Hippocampal formation (tissue), 2 donors: ENCODE measurements at regions not wholly inside any gene's neighbourhood (a gene's known extent, or its start where the extent isn't known, plus 50 kb on each side); places are given as distances from the start of the nearest gene placed in this dataset.
"Not testable (repeated sequence)": the region's sequence is repeated elsewhere in the genome, so short reads cannot be mapped to it uniquely, and the experiment has no call there.

ENCODE experiments used
- DNase-seq, 2 donors: peaks; one replicate each; lab custom pipeline; 2025; lab: John Stamatoyannopoulos, UW

DNA sequence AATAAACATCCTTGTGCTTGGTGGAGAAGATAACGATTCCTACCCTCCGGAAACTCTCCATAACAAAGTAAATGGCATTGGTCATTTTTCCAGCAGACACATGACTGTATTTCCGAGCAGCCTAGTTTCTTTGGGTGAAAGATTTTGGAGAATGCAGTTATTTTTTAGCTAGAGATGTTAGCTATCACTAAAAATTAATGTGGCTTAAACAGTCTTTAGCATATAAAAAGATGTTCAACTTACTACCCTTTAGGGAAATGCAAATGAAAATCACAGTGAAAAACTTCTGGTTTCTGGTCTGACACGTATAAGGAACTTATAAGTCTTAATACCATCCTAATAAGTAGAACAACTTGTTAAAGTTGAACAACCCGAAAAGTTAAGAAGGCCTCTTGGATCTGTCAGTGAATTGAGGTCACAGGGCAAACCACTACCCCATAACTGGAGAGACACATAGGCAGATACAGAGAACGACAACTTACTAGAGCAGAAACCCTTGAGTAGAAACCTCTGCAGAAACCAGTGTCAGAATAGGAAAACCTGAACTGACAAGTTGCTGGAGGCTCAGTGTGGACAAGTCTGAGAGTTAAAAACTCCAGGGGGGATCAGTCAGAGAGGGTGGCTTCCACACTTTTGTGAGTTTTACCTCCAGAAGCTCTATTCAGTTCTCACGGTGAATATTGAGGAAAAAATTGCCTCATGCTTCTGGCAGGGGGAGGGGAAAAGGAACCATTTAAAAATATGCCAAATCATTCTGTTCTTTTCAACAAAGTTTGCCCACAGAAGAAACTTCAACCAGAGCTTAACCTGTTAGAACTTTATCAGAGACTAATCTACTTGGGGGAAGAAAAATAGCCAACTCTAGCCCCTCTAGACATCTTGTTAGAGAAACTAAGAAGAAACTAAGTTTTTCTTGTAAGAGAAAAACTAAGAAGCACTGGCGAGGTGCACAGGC lies 325.2 kb upstream of the RPS23 start:
- DNase-seq: no peak

DNA sequence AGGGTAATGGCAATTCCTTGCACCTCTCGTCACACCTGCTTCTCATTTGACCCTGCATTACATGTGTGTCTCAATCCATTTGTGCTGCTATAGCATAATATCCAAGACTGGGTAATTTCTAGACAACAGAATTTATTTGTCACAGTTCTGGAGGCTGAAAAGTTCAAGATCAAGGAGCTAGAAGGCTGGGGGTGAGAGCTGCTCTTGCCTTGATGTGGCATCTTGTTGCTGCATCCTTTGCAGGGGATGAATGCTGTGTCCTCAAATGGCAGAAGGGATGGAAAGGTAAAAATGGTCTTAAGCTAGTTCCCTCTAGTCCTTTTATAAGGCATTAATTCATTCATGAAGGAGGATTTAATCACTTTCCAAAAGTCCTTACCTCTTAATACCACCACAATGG lies 323.7 kb upstream of the RPS23 start:
- no peak for DNase-seq

DNA sequence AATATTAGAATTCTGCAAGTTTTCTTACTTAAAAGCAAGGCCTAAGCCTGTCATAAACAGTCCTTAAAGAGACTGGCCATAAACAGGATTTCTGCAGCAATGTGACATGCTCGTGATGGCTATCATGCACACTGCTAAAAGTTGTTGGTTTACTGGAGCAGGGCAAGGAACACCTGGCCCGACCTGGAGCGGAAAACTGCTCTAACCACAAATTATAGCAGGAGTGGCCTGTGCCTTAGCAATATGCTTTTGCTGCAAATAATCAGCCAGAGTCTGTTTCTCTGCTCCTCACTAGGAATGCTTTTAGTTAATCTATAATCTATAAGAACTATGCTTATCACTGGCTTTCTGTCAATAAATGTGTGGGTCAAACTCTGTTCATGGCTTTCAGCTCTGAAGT lies 322.9 kb upstream of the RPS23 start:
- no peak for DNase-seq

DNA sequence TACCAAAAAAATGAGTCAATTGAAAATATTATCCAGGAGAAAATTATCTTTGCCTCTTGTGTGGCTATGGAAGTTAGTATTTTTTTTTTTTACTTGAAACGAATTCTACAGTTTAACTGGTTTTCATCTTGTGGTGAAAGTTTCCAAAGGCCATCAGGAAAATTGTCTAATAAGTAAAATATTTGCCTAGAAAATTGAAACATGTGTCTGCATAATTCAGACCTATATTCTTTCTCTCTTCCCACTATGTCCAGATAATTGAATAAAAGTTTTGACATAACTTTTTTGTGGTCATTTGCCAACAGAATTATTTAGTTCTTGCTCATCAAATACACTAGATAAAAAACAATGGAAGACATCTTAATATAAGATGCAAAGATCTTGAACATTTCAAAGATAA lies 321.5 kb upstream of the RPS23 start:
- DNase-seq: no peak

DNA sequence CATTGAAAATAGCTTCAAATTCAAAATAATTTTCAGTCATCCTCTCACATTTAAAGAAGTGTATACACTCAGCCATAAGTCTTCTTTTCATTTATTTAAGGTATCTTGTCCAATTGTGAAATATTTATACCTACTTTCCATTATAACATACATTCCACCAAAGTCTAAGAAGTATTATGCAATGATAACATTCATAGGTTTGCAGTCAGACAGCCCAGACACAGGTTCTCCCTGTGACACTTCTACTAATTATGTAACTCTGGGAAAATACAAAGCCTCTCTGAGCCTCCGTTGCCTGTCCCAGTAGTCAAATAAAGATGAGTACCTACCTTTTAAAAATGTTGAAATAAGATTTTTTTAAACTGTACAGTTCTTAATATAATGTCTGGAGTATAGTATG lies 320.9 kb upstream of the RPS23 start:
- no peak for DNase-seq

DNA sequence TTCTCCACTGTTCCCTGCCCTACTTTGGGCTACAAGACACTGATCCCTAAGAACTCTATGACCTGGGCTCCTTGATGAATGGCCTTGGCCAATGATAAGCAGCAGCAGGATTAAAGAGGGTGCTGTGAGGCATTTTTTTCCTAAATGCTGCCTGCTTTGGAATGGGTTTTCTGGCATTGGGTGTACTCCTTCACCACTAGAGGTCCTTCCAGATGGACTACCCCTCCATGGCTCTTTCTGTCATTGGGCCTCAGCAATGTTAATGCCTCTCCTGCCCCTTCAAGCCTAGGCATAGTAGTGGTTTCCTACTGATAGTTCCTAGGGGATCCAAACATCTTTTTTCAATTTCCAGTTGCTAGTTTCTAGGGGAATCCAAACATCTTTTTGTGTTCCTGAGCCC lies 319.3 kb upstream of the RPS23 start:
- DNase-seq: no peak

DNA sequence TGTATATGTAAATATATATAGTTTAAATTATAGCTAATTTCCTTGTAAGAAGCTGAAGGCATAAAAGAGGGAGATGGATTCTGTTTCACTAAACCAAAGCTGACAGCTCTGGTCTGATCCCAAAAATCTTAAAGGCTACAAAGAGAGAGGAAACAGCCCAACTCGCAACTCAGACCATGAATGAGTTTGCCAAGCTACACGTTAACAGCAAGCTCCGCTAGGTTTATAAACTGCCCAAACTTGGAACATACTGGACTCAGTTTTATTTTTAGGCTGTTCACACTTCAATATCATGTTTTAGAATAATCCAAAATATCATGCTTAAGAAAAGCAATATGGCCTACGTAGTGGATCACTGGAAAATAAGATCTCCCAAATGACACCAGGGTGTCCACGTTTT lies 318.3 kb upstream of the RPS23 start:
- DNase-seq: no peak

DNA sequence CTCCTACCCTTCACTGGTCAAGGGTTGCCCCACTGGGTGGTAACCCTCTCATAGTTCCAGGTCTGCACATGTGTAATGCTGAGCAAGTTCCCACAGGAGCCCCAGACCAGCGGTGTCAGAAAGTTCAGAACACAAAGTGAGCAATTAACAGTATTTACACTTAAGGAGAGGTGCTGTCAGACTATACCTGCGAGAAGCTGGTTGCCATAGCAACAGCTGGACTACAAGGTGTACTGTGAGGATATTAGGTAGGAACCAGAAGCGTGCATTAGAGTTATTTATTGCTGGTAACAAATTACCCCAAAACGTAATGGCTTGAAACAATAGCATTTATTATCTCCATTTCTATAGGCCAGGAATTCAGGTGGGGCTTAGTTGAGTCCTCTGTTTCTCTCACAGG lies 317.0 kb upstream of the RPS23 start:
- no peak for DNase-seq

DNA sequence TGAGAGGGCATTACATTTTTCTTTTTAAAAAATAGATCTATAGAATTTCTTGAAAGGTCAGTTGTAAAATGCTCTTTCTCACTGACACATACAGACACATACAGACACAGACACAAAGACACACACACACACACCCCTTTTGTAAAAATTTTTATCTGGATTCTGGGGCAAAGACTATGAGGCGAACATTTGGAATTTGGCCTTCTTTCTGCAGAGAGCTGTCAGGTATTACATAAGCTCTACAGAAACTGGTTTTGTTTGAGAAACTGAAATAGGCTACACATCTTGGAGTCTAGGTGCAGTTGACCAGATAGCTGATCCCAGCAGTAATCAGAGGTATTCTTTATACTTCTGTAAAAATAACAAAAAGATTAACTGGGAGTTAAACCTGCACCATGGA lies 315.9 kb upstream of the RPS23 start:
- no peak for DNase-seq

DNA sequence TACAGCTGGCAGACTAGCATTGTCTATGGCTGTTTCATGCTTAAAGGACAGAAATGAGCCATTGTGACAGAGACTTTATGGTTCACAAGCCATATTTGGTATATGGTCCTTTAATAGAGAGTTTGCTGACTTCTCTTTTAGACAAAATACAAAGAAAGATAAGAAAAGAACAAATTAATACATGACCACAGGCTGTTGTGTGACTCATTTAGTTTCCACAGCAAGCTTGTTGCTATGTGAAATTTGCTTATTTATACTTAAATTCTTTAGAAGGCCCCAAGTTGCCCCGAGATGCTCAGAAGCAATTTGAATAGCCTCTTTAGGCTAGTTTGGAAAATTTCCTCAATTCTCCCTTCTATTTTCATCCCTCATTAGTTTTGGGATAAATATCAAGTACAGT lies 315.3 kb upstream of the RPS23 start:
- peak in 1 of 2 donors; percentile 10 for DNase-seq

DNA sequence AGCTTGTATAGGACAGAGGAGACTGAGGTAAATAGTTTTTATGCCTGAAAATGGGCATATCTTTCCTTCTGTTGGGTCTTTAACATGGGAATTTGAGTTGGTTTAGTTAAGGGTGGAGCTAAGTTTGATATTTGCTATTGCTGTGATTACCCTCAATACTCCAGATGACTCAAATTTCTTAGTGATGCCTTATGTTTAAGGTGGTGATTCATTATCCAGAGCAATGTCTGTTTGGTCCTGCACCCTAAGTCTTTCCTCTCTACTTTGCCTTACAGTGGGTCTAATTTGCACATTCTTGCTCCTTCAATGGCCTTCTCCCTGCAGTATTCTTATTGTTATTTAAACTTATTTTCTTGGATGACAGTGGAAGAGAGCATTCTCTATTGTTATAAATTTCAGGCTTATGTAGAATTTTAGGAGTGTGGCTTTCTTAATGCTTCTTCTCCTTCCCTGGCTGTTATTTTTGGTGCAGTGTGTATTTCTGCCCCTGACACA lies 312.9 kb upstream of the RPS23 start:
- no peak for DNase-seq

DNA sequence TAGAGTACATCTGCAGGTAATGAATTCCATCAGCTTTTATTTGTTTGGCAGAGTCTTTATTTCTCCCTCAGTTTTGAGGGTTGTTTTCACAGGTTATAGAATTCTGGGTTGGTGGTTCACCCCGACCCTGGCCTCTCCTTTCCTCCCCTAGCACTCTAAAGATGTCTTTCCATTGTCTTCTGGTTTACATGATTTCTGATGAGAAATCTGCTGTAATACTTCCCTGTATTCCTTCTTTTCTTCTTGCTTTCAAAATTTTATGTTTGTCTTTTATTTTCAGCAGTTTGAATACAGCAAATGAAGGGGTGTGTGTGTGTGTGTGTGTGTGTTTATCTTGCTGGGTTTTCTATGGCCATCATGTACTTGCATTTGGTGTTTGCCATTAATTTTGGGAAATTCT lies 312.0 kb upstream of the RPS23 start:
- DNase-seq: no peak

DNA sequence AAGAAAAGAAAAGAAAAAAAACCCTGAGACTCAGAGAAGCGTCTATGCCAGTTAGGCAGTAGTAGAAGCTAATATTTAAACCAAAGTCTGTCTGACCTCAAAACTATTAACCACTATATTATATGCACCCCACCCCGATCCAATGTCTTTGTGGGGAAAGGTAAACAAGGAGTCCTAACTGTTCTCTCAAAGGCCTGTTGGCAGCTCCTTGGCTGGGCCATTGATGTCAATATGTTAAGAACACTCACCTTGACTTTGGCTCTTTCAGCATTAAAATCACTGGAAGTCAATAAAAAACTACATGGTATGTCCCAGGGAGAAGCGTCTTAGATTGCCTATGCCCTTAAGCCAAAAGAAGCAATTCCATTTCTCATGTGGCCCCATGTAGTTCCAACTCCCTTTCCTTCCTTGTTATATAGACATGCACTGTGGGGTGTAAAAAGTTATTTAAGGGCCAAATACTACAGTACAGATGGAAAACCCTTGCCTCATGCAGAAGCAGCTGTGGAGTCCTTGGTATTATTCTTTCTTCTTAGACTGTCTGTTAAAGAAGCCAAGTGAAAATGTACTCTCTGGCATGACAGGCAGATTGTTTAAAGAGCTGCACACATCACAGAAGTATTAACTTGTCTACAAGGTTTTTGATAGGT lies 308.6 kb upstream of the RPS23 start:
- DNase-seq: no peak

DNA sequence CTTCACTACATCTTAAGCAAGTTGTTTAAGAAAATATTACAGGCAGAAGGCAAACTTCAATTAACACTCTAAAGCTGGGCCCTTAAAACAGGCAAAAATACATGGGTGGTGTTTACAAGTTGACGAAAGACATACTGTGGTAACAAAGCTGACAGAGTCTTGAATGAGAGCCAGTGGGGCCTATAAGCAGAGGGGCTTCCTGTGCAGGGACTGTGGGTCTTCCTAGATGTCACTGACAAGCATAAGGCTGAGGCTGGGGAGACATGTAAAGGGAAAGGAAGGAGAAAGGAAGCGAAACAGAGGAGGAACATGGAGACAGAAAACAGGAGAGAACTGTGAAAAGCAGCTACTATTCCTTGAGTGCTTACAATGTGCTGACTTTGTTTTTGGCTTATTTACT lies 308.0 kb upstream of the RPS23 start:
- DNase-seq: no peak

DNA sequence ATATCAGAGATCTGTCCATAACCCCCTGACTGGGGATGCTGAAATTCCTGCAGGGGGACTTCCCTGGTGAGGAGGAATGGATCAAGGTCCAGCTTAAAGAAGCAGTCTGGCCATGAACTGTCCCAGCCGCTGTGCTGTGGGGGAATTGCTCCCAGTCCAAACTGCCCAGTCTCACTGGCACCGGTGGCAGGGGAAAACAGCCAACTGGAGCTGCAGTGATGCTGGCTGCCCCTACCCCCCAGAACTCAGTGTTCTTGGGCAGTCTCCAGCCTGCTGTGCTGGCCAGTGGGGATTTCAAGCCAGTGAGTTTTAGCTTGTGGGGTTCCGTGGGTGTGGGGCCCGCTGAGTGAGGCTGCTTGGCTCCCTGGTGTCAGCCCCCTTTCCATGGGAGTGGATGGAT lies 306.5 kb upstream of the RPS23 start:
- DNase-seq: peak in 1 of 2 donors; percentile 10

DNA sequence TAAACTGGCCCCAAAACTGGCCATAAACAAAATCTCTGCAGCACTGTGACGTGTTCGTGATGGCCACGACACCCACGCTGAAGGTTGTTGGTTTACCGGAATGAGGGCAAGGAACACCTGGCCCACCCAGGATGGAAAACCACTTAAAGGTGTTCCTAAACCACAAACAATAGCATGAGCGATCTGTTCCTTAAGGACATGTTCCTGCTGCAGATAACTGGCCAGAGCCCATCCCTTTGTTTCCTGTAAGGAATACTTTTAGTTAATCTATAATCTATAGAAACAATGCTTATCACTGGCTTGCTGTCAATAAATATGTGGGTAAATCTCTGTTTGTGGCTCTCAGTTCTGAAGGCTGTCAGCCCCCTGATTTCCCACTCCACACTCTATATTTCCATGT lies 305.2 kb upstream of the RPS23 start:
- DNase-seq: not testable (repeated sequence)

DNA sequence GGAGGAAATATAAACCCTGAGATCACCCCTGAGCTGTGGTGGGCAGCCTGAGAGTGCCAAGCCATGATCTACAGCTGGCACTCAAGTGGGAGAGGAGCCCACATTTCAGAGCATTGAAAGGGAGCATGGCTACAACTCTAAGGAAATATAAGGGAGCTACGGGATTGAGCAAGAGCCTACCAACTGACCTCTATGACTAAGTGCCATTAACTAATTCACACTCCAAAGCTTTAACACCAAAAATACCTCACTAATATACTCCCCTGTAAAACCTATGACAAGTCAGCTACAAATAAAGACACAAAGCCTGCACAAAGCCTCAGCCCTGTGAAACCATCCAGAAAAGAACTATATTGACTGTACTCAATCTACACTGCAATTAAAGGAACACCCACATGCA lies 286.8 kb upstream of the RPS23 start:
- DNase-seq: no peak

DNA sequence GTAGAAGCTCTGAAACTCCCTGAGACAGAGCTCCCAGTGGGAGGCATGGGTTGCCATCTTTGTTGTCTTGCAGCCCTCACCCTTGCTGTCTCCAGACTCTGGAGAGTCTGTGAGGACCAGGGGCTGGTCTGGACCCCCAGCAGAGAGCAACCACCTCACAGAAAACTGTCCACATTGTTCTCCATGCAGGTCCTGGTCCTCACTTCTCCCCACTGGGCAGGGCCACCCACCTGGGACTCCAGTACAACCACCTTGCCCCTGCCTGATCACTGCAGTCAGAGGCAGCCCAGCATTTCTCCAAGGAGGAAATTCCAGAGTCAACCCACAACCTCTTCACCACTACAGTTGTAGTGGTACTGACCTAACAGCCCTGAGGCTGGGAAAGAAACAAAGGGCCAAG lies 285.6 kb upstream of the RPS23 start:
- no peak for DNase-seq

DNA sequence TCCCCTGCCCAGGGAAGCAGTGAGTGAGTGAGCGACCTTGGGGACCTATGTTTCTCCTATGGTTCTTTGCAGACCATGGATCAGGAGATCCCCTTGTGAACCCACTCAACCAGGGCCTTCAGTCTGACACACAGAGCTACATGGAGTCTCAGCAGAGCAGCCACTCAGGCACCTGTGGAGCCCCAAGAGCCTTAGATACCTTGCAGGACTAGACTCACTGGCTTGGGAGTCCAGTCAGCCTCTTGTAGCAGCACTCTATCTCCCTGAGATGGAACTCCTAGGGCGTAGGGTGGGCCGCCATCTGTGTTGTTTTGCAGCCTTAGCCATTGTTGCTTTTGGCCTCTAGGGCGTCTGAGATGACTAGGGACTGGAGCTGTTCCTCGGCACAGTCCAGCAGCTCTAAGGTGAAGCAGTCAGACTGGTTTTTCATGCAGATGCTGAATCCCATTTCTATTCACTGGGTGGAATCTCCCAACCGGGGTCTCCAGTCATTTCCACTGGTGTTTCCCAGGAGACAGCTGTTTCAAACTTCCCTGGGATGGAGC lies 284.6 kb upstream of the RPS23 start:
- no peak for DNase-seq

DNA sequence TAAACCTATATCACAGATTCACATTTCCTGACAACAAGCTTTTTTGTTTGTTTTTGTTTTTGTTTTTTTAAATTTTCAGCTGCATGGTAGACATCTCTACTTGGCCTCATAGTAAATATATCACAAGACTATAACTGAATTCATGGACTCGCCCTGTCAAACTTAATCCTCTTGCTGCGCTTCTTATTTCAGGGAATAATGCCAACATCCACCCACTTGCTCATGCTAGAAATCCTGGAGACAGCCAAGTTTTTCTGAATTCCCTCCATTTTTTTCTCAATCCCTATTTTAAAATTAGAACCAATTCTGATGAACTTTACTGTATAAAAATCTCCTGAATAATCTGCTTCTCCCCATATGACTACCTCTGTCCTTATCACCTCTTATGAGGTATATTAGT lies 283.6 kb upstream of the RPS23 start:
- no peak for DNase-seq

DNA sequence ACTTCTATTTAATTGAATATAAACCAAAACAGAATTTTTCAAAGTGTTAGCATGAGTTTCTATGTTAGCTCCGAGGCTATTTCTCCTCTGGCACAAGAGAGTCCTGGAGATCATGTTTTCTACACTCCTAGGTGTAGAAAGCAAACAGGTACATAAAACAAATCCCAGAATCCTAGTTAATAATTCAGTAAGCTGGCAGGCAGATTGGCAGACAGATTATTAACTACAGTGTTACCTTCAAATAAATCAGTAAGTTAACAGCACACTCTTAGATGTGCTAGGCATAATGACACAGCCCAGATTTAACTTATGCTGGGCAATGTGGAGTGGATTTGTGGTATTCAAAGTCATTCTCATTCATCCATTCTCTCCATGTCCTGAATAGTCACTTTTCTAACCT lies 282.8 kb upstream of the RPS23 start:
- DNase-seq: no peak

DNA sequence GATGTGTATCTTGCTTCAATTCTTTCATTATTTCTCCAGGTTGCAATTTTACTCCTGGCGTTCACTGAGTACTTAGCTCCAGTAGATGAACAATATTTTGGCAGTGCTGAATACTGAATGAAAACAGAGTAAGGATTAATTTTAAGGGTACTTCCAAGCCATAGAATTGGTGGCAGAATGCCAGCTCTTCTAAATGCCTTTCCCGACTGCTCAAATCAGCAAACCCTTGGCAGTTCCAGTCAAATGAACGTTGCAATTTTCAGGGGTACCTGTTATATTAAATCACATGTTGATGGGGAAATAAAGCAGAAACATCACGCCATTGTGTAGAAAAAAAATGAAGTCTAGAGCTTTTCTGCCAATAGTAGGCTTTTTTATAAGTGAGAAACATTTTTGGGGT lies 282.4 kb upstream of the RPS23 start:
- no peak for DNase-seq

DNA sequence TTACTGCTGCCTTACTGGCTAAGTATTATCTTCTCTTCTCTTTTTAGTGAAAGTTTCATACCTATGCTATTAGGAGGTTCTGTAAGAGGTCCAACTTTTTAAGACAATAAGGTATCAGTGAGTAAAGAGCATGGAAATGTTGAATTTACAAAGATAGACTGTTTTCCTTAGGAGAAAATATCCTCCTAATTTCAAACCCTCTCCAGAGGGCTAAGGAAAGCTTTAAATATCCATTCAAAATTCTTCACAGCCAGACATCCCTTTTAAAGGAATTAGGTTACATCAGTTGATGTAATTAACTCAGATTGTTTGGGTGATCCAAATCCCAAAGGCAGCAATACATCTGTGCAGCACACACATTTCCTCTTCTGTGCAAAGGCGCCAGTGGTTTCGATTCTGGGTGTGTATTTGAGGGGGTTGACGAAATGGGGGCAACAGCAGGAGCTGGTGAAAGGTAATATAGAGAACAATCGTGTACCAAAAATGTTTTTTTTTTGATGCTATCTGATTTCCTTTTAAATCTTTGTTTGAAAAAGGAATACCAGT lies 273.8 kb upstream of the RPS23 start:
- DNase-seq: no peak
